HepG2 (cell line): ENCODE measurements at regions not wholly inside any gene's neighbourhood (a gene's known extent, or its start where the extent isn't known, plus 50 kb on each side); places are given as distances from the start of the nearest gene placed in this dataset.

Experiments used
- REST ChIP-seq, 2 experiments: IDR thresholded peaks; 2 replicates each; pipeline ENCODE4 v1.6.1; 2011 to 2012; ENCODE audit warnings: low read length in 2 of 2, borderline replicate concordance in 1 of 2, low read depth in 1 of 2, mild to moderate bottlenecking in 1 of 2, moderate library complexity in 1 of 2
- ZFX ChIP-seq: sonication (generic); formaldehyde crosslinking; IDR thresholded peaks from 2 replicates; pipeline ENCODE4 v1.4.0; 2020; ENCODE audit warnings: mild to moderate bottlenecking, low read depth, missing genetic modification reagents, moderate library complexity
- ZNF558 ChIP-seq: sonication (generic); formaldehyde crosslinking; IDR thresholded peaks from 2 replicates; pipeline ENCODE4 v1.9.0; 2022; ENCODE audit warnings: mild to moderate bottlenecking, missing genetic modification reagents, borderline replicate concordance
- TF ChIP-seq, protein P1 (sequence below): sonication (generic); formaldehyde crosslinking; IDR thresholded peaks from 2 replicates; pipeline ENCODE4 v1.5.0; 2020; ENCODE audit warnings: mild to moderate bottlenecking, missing genetic modification reagents, moderate library complexity

- TF ChIP-seq, protein P1, sequence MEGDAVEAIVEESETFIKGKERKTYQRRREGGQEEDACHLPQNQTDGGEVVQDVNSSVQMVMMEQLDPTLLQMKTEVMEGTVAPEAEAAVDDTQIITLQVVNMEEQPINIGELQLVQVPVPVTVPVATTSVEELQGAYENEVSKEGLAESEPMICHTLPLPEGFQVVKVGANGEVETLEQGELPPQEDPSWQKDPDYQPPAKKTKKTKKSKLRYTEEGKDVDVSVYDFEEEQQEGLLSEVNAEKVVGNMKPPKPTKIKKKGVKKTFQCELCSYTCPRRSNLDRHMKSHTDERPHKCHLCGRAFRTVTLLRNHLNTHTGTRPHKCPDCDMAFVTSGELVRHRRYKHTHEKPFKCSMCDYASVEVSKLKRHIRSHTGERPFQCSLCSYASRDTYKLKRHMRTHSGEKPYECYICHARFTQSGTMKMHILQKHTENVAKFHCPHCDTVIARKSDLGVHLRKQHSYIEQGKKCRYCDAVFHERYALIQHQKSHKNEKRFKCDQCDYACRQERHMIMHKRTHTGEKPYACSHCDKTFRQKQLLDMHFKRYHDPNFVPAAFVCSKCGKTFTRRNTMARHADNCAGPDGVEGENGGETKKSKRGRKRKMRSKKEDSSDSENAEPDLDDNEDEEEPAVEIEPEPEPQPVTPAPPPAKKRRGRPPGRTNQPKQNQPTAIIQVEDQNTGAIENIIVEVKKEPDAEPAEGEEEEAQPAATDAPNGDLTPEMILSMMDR (CRISPR knock-in tag) = no peak
- TF ChIP-seq ZFX = no peak
- TF ChIP-seq REST (IDR thresholded peaks at IDR 0.05; ENCODE audit: borderline replicate concordance in 1 of 2, low read depth in 1 of 2, low read length in 2 of 2) = no peak
- no peak for TF ChIP-seq ZNF558 (CRISPR knock-in tag)
Observed at GRCh38 chr10:83333566-83333965, 805.7 kb upstream of the GHITM start.
